ENCODE measurements at regions not wholly inside any gene's neighbourhood (a gene's known extent, or its start where the extent isn't known, plus 50 kb on each side); places are given as distances from the start of the nearest gene placed in this dataset.
"Not testable (repeated sequence)": the region's sequence is repeated elsewhere in the genome, so short reads cannot be mapped to it uniquely, and the experiment has no call there.

GRCh38 chr1:234799021-234799689, 189.2 kb upstream of the IRF2BP2 start:
- not testable (repeated sequence) for DNase-seq (ENCODE audit: low read depth, low spot score)

- DNase-seq (ENCODE audit: low read depth, low spot score), result not testable (repeated sequence)
Observed at GRCh38 chr1:234797216-234797615, 187.2 kb upstream of the IRF2BP2 start.

GRCh38 chr1:234796438-234796792, 186.4 kb upstream of the IRF2BP2 start:
- not testable (repeated sequence) for DNase-seq (ENCODE audit: low read depth, low spot score)

GRCh38 chr1:234795711-234796437, 185.9 kb upstream of the IRF2BP2 start:
- DNase-seq (ENCODE audit: low read depth, low spot score), result not testable (repeated sequence)

- not testable (repeated sequence) for DNase-seq (ENCODE audit: low read depth, low spot score)
Observed at GRCh38 chr1:234795007-234795406, 185.0 kb upstream of the IRF2BP2 start.

GRCh38 chr1:234794452-234794851, 184.5 kb upstream of the IRF2BP2 start:
- not testable (repeated sequence) for DNase-seq (ENCODE audit: low read depth, low spot score)

- not testable (repeated sequence) for DNase-seq (ENCODE audit: low read depth, low spot score)
Observed at GRCh38 chr1:234793924-234794323, 183.9 kb upstream of the IRF2BP2 start.

GRCh38 chr1:234792221-234792864, 182.4 kb upstream of the IRF2BP2 start:
- not testable (repeated sequence) for DNase-seq (ENCODE audit: low read depth, low spot score)

GRCh38 chr1:234791615-234792014, 181.6 kb upstream of the IRF2BP2 start:
- not testable (repeated sequence) for DNase-seq (ENCODE audit: low read depth, low spot score)

- not testable (repeated sequence) for DNase-seq (ENCODE audit: low read depth, low spot score)
Observed at GRCh38 chr1:234790333-234790732, 180.4 kb upstream of the IRF2BP2 start.

- DNase-seq (ENCODE audit: low read depth, low spot score), result not testable (repeated sequence)
Observed at GRCh38 chr1:234787011-234787584, 177.1 kb upstream of the IRF2BP2 start.

- DNase-seq (ENCODE audit: low read depth, low spot score), result not testable (repeated sequence)
Observed at GRCh38 chr1:234785922-234786321, 175.9 kb upstream of the IRF2BP2 start.

- DNase-seq (ENCODE audit: low read depth, low spot score), result not testable (repeated sequence)
Observed at GRCh38 chr1:234785471-234785919, 175.5 kb upstream of the IRF2BP2 start.

- not testable (repeated sequence) for DNase-seq (ENCODE audit: low read depth, low spot score)
Observed at GRCh38 chr1:234784108-234784507, 174.1 kb upstream of the IRF2BP2 start.

GRCh38 chr1:234782791-234783190, 172.8 kb upstream of the IRF2BP2 start:
- no peak for DNase-seq (ENCODE audit: low read depth, low spot score)

GRCh38 chr1:234782105-234782751, 172.2 kb upstream of the IRF2BP2 start:
- DNase-seq (ENCODE audit: low read depth, low spot score), result no peak

- no peak for DNase-seq (ENCODE audit: low read depth, low spot score)
Observed at GRCh38 chr1:234781241-234782065, 171.5 kb upstream of the IRF2BP2 start.

GRCh38 chr1:234780531-234781162, 170.7 kb upstream of the IRF2BP2 start:
- no peak for DNase-seq (ENCODE audit: low read depth, low spot score)

- no peak for DNase-seq (ENCODE audit: low read depth, low spot score)
Observed at GRCh38 chr1:234780112-234780511, 170.1 kb upstream of the IRF2BP2 start.

- not testable (repeated sequence) for DNase-seq (ENCODE audit: low read depth, low spot score)
Observed at GRCh38 chr1:234779600-234779999, 169.6 kb upstream of the IRF2BP2 start.

Measured in activated CD4-positive, CD25-positive, alpha-beta regulatory T cell treated with anti-CD3 and anti-CD28 coated beads, Interleukin-2, amount 50 U/mL, for 16 hours (primary cell).